ENCODE measurements at regions not wholly inside any gene's neighbourhood (a gene's known extent, or its start where the extent isn't known, plus 50 kb on each side); places are given as distances from the start of the nearest gene placed in this dataset.

- TF ChIP-seq ZNF592 (IDR thresholded peaks at IDR 0.05) (no peak), NFIC (IDR thresholded peaks at IDR 0.05; ENCODE audit: low read depth, low read length) (no peak), HCFC1 (IDR thresholded peaks at IDR 0.05; ENCODE audit: low read length) (no peak), EZH2 (IDR thresholded peaks at IDR 0.05; ENCODE audit: borderline replicate concordance, control insufficient read depth, low read depth, low read length) (no peak), SMARCA5 (IDR thresholded peaks at IDR 0.05) (no peak), EED (IDR thresholded peaks at IDR 0.05; ENCODE audit: low read depth) (no peak), SREBF1 (IDR thresholded peaks at IDR 0.05; ENCODE audit: low read length) (no peak), ZZZ3 (IDR thresholded peaks at IDR 0.05; ENCODE audit: control insufficient read depth, insufficient read length, low read depth) (no peak), MAX (IDR thresholded peaks at IDR 0.05; ENCODE audit: low read depth, low read length) (no peak)
Observed at GRCh38 chr12:92389466-92389865, 243.8 kb upstream of the BTG1 start (continued).

- no peaks in the 10 kb centered on the region; the same call in 2 of the 3 replicates for H3K9me3 ChIP-seq (replicated peaks; ENCODE audit: control insufficient read depth, insufficient read depth, low read length)
- RAD21 ChIA-PET (ENCODE audit: unreplicated experiment) = no interaction called here
- SMC1A ChIA-PET (ENCODE audit: uncharacterized antibody, unreplicated experiment) = interaction anchor here (0.9 to 1.9 kb wide), 2 partner anchors 15 to 21 kb away, joined by 3 to 9 read pairs; no protein-coding TSS in a partner anchor
- FAIRE-seq (no peak), ATAC-seq (no peak), DNase-seq (ENCODE audit: low read depth, low spot score) (no peak)
- H3K79me2 ChIP-seq (ENCODE audit: control insufficient read depth, insufficient read depth, low read length) = no peaks in the 10 kb centered on the region
- no peak overlapping the region for H3K4me3 ChIP-seq
- no peak overlapping the region for H2AFZ ChIP-seq (ENCODE audit: control insufficient read depth, low read depth, low read length)
- in situ Hi-C loops (cut with MboI) (no loop called here), intact Hi-C loops (cut with micrococcal nuclease; ENCODE audit: unreplicated experiment) (no loop called here)
- no peak overlapping the region for H3K9ac ChIP-seq (ENCODE audit: control insufficient read depth, insufficient read depth, low read length)
- no peaks in the 10 kb centered on the region for H4K20me1 ChIP-seq (ENCODE audit: control insufficient read depth, insufficient read depth)
- 100% methylated on average over 2 of the region's 2 CpGs for WGBS (ENCODE audit: insufficient coverage, insufficient replicate concordance, low lambda C conversion rate, missing lambda C conversion rate)
- no peaks in the 10 kb centered on the region for H3K27me3 ChIP-seq (replicated peaks in 1 of 2; ENCODE audit: control insufficient read depth in 2 of 2, insufficient read depth in 2 of 2, low read length in 1 of 2)
- CTCF ChIA-PET = interaction anchor here (0.6 to 1.3 kb wide), 3 partner anchors 12 to 21 kb away, joined by 3 read pairs; no protein-coding TSS in a partner anchor
- BruUV-seq (replicated peaks) = no TSS peak
- no peak overlapping the region for H3K27ac ChIP-seq (ENCODE audit: control insufficient read depth, insufficient read depth)
- H3K4me2 ChIP-seq (ENCODE audit: control insufficient read depth, insufficient read depth) = no peak overlapping the region
- no peaks in the 10 kb centered on the region for H3K4me1 ChIP-seq (ENCODE audit: control insufficient read depth, insufficient read depth, low read length)
- no peaks in the 10 kb centered on the region for H3K36me3 ChIP-seq (ENCODE audit: control insufficient read depth in 2 of 2, insufficient read depth in 2 of 2, low read length in 1 of 2)
- POLR2A ChIA-PET = interaction anchor here (1.7 to 1.9 kb wide), 2 partner anchors 11 to 21 kb away, joined by 4 to 8 read pairs; no protein-coding TSS in a partner anchor
- TF ChIP-seq IKZF1 (conservative IDR thresholded peaks at IDR 0.05) (no peak), BCL3 (IDR thresholded peaks at IDR 0.05; ENCODE audit: borderline replicate concordance, insufficient read depth, low read depth, low read length, poor library complexity, severe bottlenecking) (no peak), PAX5 (IDR thresholded peaks at IDR 0.05; ENCODE audit: borderline replicate concordance, low read depth, low read length) (no peak), SREBF2 (IDR thresholded peaks at IDR 0.05; ENCODE audit: low read length) (no peak), RELA (IDR thresholded peaks at IDR 0.05; ENCODE audit: borderline replicate concordance, partially characterized antibody) (no peak), ZBTB4 (CRISPR knock-in tag; IDR thresholded peaks at IDR 0.05) (no peak)
Observed at GRCh38 chr12:92385296-92385695, 239.7 kb upstream of the BTG1 start.

All from GM12878 (cell line).